Loucy (cell line): ENCODE measurements at regions not wholly inside any gene's neighbourhood (a gene's known extent, or its start where the extent isn't known, plus 50 kb on each side); places are given as distances from the start of the nearest gene placed in this dataset.

Experiments
- H2AFZ ChIP-seq: fragments of 200-600 bp; sonication (generic); 2 replicates; pipeline ENCODE4 v1.6.0; 2016; ENCODE audit warnings: antibody characterized with exemption, mild to moderate bottlenecking, low read length, moderate library complexity
- H3F3A ChIP-seq: fragments of 200-600 bp; 2 replicates; pipeline ENCODE4 v1.6.0; 2016; ENCODE audit warnings: antibody characterized with exemption, low read depth, mild to moderate bottlenecking
- H3K27me3 ChIP-seq: fragments of 200-600 bp; sonication (generic); 2 replicates; pipeline ENCODE4 v1.6.1; 2014; ENCODE audit warnings: low read length, mild to moderate bottlenecking; ENCODE audit not compliant: insufficient read depth, poor library complexity, severe bottlenecking
- H3K36me3 ChIP-seq: fragments of 200-600 bp; sonication (generic); 2 replicates; pipeline ENCODE4 v1.6.1; 2016; ENCODE audit warnings: low read length; ENCODE audit not compliant: insufficient read depth
- H3K4me1 ChIP-seq: fragments of 200-600 bp; sonication (generic); 2 replicates; pipeline ENCODE4 v1.5.1; 2014; ENCODE audit warnings: low read length, mild to moderate bottlenecking; ENCODE audit not compliant: insufficient read depth, poor library complexity, severe bottlenecking
- H3K4me2 ChIP-seq: fragments of 200-600 bp; sonication (generic); 2 replicates; pipeline ENCODE4 v1.6.0; 2014; ENCODE audit warnings: antibody characterized with exemption, low read length, low read depth, mild to moderate bottlenecking; ENCODE audit not compliant: poor library complexity, severe bottlenecking
- H3K4me3 ChIP-seq: fragments of 200-600 bp; sonication (generic); 2 replicates; pipeline ENCODE4 v1.5.1; 2014; ENCODE audit warnings: low read length, mild to moderate bottlenecking, mixed read lengths; ENCODE audit not compliant: poor library complexity, severe bottlenecking
- H3K79me2 ChIP-seq: fragments of 200-600 bp; sonication (generic); 2 replicates; pipeline ENCODE4 v1.6.1; 2014; ENCODE audit warnings: low read length; ENCODE audit not compliant: insufficient read depth
- H3K9ac ChIP-seq: fragments of 200-600 bp; sonication (generic); 2 replicates; pipeline ENCODE4 v1.6.0; 2014; ENCODE audit warnings: mild to moderate bottlenecking, low read depth, low read length, moderate library complexity; ENCODE audit not compliant: poor library complexity, severe bottlenecking
- H3K9me2 ChIP-seq: fragments of 200-600 bp; sonication (generic); replicated peaks from 2 replicates; pipeline ENCODE4 v1.6.1; 2016; ENCODE audit warnings: low read depth, low read length, mixed read lengths
- H3K9me3 ChIP-seq: fragments of 200-600 bp; sonication (generic); 2 replicates; pipeline ENCODE4 v1.6.1; 2014; ENCODE audit warnings: mild to moderate bottlenecking, antibody characterized with exemption, low read length, low read depth; ENCODE audit not compliant: insufficient read depth
- H4K20me1 ChIP-seq: fragments of 200-600 bp; sonication (generic); 2 replicates; pipeline ENCODE4 v1.6.0; 2014; ENCODE audit warnings: antibody characterized with exemption, low read length, mild to moderate bottlenecking; ENCODE audit not compliant: insufficient read depth, poor library complexity, severe bottlenecking
- EZH2phosphoT487 ChIP-seq: fragments of 200-600 bp; IDR thresholded peaks from 2 replicates; pipeline ENCODE4 v1.6.1; 2018; ENCODE audit warnings: antibody characterized with exemption, mild to moderate bottlenecking, moderate library complexity, borderline replicate concordance
- TF ChIP-seq, protein P1 (sequence below): fragments of 200-600 bp; sonication (generic); conservative IDR thresholded peaks from 2 replicates; pipeline ENCODE4 v1.5.1; 2014; ENCODE audit warnings: mild to moderate bottlenecking, antibody characterized with exemption, low read length

DNA sequence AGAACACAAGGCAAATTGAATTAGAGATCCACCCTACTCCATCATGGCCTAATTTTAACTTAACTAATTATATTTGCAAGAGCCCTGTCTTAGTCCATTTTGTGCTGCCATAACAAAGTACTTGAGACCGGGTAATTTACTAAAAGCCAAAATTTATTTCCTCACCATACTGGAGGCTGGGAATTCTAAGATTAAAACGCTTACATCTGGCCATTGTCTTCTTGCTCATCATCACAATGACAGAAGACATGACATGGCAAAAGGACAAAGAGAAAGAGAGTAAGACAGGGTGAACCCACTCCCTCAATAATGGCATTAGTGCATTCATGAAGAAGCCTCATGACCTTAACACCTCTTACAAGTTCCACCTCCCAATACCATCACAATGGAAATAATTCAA, 1068.6 kb downstream of the DNAJB9 start:
- Histone ChIP-seq H3K27me3 (no peaks in the 10 kb centered on the region), H3F3A (no peaks in the 10 kb centered on the region), H3K4me3 (no peak overlapping the region), H4K20me1 (no peaks in the 10 kb centered on the region), H3K9ac (no peak overlapping the region), H3K79me2 (no peaks in the 10 kb centered on the region), H3K36me3 (no peaks in the 10 kb centered on the region), H2AFZ (no peak overlapping the region), H3K9me3 (no peaks in the 10 kb centered on the region), H3K9me2 (no peaks in the 10 kb centered on the region), H3K4me1 (no peaks in the 10 kb centered on the region), H3K4me2 (no peak overlapping the region)
- TF ChIP-seq, protein P1, sequence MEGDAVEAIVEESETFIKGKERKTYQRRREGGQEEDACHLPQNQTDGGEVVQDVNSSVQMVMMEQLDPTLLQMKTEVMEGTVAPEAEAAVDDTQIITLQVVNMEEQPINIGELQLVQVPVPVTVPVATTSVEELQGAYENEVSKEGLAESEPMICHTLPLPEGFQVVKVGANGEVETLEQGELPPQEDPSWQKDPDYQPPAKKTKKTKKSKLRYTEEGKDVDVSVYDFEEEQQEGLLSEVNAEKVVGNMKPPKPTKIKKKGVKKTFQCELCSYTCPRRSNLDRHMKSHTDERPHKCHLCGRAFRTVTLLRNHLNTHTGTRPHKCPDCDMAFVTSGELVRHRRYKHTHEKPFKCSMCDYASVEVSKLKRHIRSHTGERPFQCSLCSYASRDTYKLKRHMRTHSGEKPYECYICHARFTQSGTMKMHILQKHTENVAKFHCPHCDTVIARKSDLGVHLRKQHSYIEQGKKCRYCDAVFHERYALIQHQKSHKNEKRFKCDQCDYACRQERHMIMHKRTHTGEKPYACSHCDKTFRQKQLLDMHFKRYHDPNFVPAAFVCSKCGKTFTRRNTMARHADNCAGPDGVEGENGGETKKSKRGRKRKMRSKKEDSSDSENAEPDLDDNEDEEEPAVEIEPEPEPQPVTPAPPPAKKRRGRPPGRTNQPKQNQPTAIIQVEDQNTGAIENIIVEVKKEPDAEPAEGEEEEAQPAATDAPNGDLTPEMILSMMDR: no peak
- no peak for TF ChIP-seq EZH2phosphoT487

DNA sequence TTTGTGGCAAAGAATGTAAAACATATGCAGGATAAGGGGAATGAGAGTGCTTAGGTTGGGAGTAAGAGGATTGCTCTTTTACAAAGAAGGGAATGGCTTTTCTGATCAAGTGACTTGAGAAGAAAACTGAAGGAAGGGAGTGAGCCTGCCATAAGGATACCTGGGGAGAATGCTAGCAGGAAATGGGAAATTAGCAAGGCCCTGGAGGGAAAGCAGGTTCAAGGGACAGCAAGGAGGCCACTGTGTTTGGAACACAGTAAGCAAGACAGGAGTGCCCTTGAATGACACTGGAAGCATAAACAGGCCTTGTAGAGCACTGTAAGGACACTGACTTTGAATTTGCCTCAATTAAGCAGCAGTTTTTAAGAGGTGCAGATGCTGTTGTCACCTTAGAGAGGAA, 1069.9 kb downstream of the DNAJB9 start:
- H3K9me2 ChIP-seq: no peaks in the 10 kb centered on the region
- H3K4me1 ChIP-seq: no peaks in the 10 kb centered on the region
- TF ChIP-seq EZH2phosphoT487: no peak
- TF ChIP-seq, protein P1: no peak
- no peak overlapping the region for H3K4me2 ChIP-seq
- H3K79me2 ChIP-seq: no peaks in the 10 kb centered on the region
- H3F3A ChIP-seq: no peaks in the 10 kb centered on the region
- H3K9ac ChIP-seq: no peak overlapping the region
- H3K36me3 ChIP-seq: no peaks in the 10 kb centered on the region
- no peaks in the 10 kb centered on the region for H4K20me1 ChIP-seq
- no peak overlapping the region for H2AFZ ChIP-seq
- no peak overlapping the region for H3K4me3 ChIP-seq
- no peaks in the 10 kb centered on the region for H3K9me3 ChIP-seq
- H3K27me3 ChIP-seq: no peaks in the 10 kb centered on the region

DNA sequence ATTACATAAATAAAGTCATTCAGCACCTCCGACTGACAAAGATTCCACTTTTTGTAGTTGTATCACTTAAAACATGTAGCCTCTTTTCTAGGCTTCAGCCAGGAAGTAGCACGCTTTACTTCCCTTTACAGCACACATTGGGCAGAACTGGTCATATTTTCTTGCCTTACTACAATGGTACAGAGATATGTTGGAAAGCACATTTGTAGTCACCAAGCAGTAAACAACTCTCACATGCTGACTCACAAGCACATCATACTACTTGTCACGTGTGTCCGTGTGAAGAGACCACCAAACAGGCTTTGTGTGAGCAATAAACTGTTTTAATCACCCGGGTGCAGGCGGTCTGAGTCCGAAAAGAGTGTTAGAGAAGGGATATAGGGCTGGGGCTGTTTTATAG, 1071.8 kb downstream of the DNAJB9 start:
- Histone ChIP-seq H3K79me2 (no peaks in the 10 kb centered on the region), H3K9ac (no peak overlapping the region), H3K4me2 (no peak overlapping the region), H3K9me2 (no peaks in the 10 kb centered on the region), H2AFZ (no peak overlapping the region), H3K4me3 (no peak overlapping the region), H3K27me3 (no peaks in the 10 kb centered on the region), H3K9me3 (no peaks in the 10 kb centered on the region), H3K36me3 (no peaks in the 10 kb centered on the region), H4K20me1 (no peaks in the 10 kb centered on the region), H3K4me1 (no peaks in the 10 kb centered on the region), H3F3A (no peaks in the 10 kb centered on the region)
- TF ChIP-seq, protein P1: no peak
- TF ChIP-seq EZH2phosphoT487: no peak
